Panc1 (cell line): ENCODE measurements at regions not wholly inside any gene's neighbourhood (a gene's known extent, or its start where the extent isn't known, plus 50 kb on each side); places are given as distances from the start of the nearest gene placed in this dataset.
"Not testable (repeated sequence)": the region's sequence is repeated elsewhere in the genome, so short reads cannot be mapped to it uniquely, and the experiment has no call there.

Source experiments
- ATAC-seq: fragments of 200-7000 bp; cut with Tn5 transposase; 2 replicates; pipeline ENCODE4 v1.9.1; 2020; ENCODE audit warnings: mild to moderate bottlenecking, moderate library complexity
- BruUV-seq: library from RNA; stranded (reverse); fragments of 400-500 nt; replicated peaks from 2 replicates; lab custom pipeline; 2021; lab: Mats Ljungman, UMichigan
- CTCF ChIA-PET: fragments of 300-600 bp; sonication (Branson Sonifier 250); formaldehyde crosslinking; loops from one replicate; lab custom pipeline; 2022; ENCODE audit warnings: antibody characterized with exemption; lab: Charles Lee
- POLR2A ChIA-PET: fragments of 300-600 bp; sonication (Branson Sonifier 250); formaldehyde crosslinking; loops from one replicate; lab custom pipeline; 2022; ENCODE audit warnings: antibody characterized with exemption; lab: Charles Lee
- DNase-seq: peaks from one replicate; pipeline ENCODE4 v3.0.0-alpha.2; 2010; ENCODE audit warnings: low read depth, low spot score
- H3K27ac ChIP-seq: 2 replicates; pipeline ENCODE4 v1.5.1; 2011; ENCODE audit warnings: mild to moderate bottlenecking, low read length, inconsistent platforms
- H3K27me3 ChIP-seq: fragments of 200-500 bp; sonication (Bioruptor generic); 2 replicates; pipeline ENCODE4 v1.6.0; 2014; ENCODE audit warnings: low read length, inconsistent platforms; ENCODE audit not compliant: control insufficient read depth, insufficient read depth
- H3K36me3 ChIP-seq: fragments of 200-500 bp; sonication (Bioruptor generic); 2 replicates; pipeline ENCODE4 v1.5.1; 2014; ENCODE audit warnings: inconsistent platforms, mild to moderate bottlenecking, low read length, moderate library complexity; ENCODE audit not compliant: control insufficient read depth, insufficient read depth
- H3K4me1 ChIP-seq: 2 replicates; pipeline ENCODE4 v1.5.1; 2011; ENCODE audit warnings: inconsistent platforms, mild to moderate bottlenecking, low read length, moderate library complexity; ENCODE audit not compliant: control insufficient read depth, insufficient read depth
- H3K4me3 ChIP-seq, 2 experiments: 2 replicates each; pipeline ENCODE4 v1.5.1; 2011 to 2012; ENCODE audit warnings: low read depth in 2 of 2, low read length in 2 of 2, mild to moderate bottlenecking in 2 of 2, inconsistent platforms in 1 of 2, moderate library complexity in 1 of 2
- H3K9me3 ChIP-seq: fragments of 200-500 bp; sonication (Bioruptor generic); 2 replicates; pipeline ENCODE4 v1.5.1; 2014; ENCODE audit warnings: low read depth, mild to moderate bottlenecking, inconsistent platforms, low read length, moderate library complexity; ENCODE audit not compliant: control insufficient read depth, insufficient read depth
- POLR2AphosphoS5 ChIP-seq: IDR thresholded peaks from 2 replicates; pipeline ENCODE4 v1.6.1; 2012; ENCODE audit warnings: mild to moderate bottlenecking, low read depth, low read length, moderate library complexity
- SIN3A ChIP-seq: IDR thresholded peaks from 2 replicates; pipeline ENCODE4 v1.6.1; 2012; ENCODE audit warnings: low read depth, mild to moderate bottlenecking, low read length, moderate library complexity, borderline replicate concordance; ENCODE audit not compliant: insufficient read depth
- TCF7L2 ChIP-seq: IDR thresholded peaks from 2 replicates; pipeline ENCODE4 v1.6.1; 2011; ENCODE audit warnings: mild to moderate bottlenecking, low read depth, low read length, inconsistent platforms
- in situ Hi-C: cut with HindIII; loops from 2 replicates; pipeline ENCODE4 v1.10.0; 2016; ENCODE audit warnings: low sequenced_read_pairs, low pct_unique_long_range_greater_than_20kb
- intact Hi-C: fragments of 100-400 bp; cut with micrococcal nuclease; formaldehyde crosslinking; loops from one replicate; pipeline ENCODE4 v1.10.0; 2022; ENCODE audit not compliant: unreplicated experiment
- TF ChIP-seq, protein P1 (sequence below): fragments of 450-650 bp; IDR thresholded peaks from 2 replicates; pipeline ENCODE4 v1.5.1; 2017; ENCODE audit warnings: mild to moderate bottlenecking
- TF ChIP-seq, protein P2 (sequence below), 2 experiments: IDR thresholded peaks; 2 replicates each; pipeline ENCODE4 v1.6.1; 2011 to 2012; ENCODE audit warnings: low read depth in 2 of 2, control low read depth in 1 of 2, low read length in 1 of 2, mild to moderate bottlenecking in 1 of 2, moderate library complexity in 1 of 2; ENCODE audit not compliant: insufficient read depth in 1 of 2

DNA sequence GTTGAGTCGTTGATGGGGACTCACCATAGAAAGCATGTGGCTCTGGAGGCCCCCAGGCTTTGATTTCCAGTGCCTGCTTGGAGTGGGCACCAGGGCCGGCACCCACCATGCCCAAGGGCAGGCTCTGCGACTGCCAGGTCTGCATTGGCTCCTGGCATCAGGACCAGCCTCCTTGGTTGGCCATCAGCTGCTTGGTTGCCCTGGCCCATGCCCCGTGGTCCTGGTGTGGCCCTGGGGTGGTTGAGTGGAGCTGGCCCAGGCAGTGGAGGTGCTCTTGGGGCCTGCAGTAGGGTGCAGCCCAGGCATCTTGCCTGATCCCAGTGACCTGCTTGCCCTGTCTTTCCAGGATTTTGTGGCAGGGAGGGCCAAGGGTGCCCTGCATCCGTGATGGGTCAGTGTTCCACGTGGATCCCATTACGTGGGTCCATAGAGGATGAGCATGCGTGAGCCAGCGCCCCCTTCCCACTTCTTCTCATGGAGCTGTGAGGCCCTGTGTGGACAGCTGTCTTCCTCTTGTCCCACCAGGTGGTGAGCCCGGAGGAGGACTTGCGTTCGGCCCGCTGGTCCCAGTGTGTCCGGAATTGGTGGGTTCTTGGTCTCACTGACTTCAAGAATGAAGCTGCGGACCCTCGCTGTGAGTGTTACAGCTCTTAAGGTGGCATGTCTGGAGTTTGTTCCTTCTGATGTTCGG is 187.0 kb downstream of the UBE3A start:
- CTCF ChIA-PET = no interaction called here
- no peaks in the 10 kb centered on the region for H3K27me3 ChIP-seq
- no peaks in the 10 kb centered on the region for H3K9me3 ChIP-seq
- DNase-seq (no peak), ATAC-seq (no peak)
- H3K4me1 ChIP-seq = no peaks in the 10 kb centered on the region
- intact Hi-C loops (no loop called here), in situ Hi-C loops (no loop called here)
- H3K36me3 ChIP-seq = no peaks in the 10 kb centered on the region
- no TSS peak for BruUV-seq
- POLR2A ChIA-PET = no interaction called here
- H3K27ac ChIP-seq = no peak overlapping the region
- no peak overlapping the region for H3K4me3 ChIP-seq
- TF ChIP-seq, protein P1, sequence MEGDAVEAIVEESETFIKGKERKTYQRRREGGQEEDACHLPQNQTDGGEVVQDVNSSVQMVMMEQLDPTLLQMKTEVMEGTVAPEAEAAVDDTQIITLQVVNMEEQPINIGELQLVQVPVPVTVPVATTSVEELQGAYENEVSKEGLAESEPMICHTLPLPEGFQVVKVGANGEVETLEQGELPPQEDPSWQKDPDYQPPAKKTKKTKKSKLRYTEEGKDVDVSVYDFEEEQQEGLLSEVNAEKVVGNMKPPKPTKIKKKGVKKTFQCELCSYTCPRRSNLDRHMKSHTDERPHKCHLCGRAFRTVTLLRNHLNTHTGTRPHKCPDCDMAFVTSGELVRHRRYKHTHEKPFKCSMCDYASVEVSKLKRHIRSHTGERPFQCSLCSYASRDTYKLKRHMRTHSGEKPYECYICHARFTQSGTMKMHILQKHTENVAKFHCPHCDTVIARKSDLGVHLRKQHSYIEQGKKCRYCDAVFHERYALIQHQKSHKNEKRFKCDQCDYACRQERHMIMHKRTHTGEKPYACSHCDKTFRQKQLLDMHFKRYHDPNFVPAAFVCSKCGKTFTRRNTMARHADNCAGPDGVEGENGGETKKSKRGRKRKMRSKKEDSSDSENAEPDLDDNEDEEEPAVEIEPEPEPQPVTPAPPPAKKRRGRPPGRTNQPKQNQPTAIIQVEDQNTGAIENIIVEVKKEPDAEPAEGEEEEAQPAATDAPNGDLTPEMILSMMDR = no peak
- TF ChIP-seq POLR2AphosphoS5 (no peak), TCF7L2 (no peak), SIN3A (no peak)
- TF ChIP-seq, protein P2, sequence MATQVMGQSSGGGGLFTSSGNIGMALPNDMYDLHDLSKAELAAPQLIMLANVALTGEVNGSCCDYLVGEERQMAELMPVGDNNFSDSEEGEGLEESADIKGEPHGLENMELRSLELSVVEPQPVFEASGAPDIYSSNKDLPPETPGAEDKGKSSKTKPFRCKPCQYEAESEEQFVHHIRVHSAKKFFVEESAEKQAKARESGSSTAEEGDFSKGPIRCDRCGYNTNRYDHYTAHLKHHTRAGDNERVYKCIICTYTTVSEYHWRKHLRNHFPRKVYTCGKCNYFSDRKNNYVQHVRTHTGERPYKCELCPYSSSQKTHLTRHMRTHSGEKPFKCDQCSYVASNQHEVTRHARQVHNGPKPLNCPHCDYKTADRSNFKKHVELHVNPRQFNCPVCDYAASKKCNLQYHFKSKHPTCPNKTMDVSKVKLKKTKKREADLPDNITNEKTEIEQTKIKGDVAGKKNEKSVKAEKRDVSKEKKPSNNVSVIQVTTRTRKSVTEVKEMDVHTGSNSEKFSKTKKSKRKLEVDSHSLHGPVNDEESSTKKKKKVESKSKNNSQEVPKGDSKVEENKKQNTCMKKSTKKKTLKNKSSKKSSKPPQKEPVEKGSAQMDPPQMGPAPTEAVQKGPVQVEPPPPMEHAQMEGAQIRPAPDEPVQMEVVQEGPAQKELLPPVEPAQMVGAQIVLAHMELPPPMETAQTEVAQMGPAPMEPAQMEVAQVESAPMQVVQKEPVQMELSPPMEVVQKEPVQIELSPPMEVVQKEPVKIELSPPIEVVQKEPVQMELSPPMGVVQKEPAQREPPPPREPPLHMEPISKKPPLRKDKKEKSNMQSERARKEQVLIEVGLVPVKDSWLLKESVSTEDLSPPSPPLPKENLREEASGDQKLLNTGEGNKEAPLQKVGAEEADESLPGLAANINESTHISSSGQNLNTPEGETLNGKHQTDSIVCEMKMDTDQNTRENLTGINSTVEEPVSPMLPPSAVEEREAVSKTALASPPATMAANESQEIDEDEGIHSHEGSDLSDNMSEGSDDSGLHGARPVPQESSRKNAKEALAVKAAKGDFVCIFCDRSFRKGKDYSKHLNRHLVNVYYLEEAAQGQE (IDR thresholded peaks at IDR 0.05; ENCODE audit: insufficient read depth in 1 of 2, low read depth in 2 of 2, low read length in 1 of 2) = no peak

DNA sequence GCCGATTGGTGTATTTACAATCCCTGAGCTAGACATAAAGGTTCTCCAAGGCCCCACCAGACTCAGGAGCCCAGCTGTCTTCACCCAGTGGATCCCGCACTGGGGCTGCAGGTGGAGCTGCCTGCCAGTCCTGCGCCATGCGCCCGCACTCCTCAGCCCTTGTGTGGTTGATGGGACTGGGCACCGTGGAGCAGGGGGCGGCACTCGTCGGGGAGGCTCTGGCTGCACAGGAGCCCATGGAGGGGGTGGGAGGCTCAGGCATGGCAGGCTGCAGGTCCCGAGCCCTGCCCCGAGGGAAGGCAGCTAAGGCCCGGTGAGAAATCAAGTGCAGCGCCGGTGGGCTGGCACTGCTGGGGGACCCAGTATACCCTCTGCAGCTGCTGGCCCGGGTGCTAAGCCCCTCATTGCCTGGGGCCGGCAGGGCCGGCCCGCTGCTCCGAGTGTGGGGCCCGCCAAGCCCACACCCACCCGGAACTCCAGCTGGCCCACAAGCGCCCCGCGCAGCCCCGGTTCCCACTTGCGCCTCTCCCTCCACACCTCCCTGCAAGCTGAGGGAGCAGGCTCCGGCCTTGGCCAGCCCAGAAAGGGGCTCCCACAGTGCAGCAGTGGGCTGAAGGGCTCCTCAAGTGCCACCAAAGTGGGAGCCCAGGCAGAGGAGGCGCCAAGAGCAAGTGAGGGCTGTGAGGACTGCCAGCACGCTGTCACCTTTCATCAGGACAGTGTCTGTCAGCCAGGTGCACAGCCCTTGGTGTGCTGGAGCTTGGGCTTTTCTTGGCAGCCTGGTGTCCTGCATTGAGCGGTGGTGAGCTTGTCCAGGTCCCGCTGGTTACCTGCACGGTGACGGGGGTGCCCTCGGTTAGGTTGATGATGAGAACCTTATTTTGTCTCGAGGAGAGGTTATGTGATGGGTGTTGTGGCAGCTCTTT is 185.5 kb downstream of the UBE3A start:
- BruUV-seq, H3K27me3 ChIP-seq, H3K9me3 ChIP-seq, DNase-seq, ATAC-seq, CTCF ChIA-PET, H3K4me3 ChIP-seq, H3K4me1 ChIP-seq, H3K36me3 ChIP-seq, intact Hi-C loops, in situ Hi-C loops, POLR2A ChIA-PET, H3K27ac ChIP-seq: not testable (repeated sequence)

DNA sequence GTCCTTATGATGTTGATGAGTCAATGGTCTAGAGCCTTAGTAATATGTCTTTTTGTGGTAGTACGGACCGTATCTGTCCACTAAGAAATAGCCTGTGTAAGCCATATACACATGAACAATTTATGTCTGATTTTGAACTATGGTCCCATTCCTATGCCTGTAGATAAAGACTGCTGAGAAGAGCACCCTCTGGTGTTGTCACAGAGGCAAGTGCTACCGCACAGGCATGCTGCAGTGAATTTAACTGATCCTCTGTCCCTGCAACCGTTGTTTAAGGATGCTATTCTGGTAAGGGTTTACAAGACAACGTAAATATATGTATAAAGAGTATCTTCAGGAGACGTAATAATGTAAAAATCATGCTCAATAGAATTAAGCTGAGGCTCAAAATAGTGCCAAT is 170.7 kb downstream of the UBE3A start:
- in situ Hi-C loops (no loop called here), intact Hi-C loops (no loop called here)
- no peak for ATAC-seq

More for the DNA sequence above, 170.7 kb downstream of the UBE3A start:
- no peaks in the 10 kb centered on the region for H3K36me3 ChIP-seq
- BruUV-seq = no TSS peak
- TF ChIP-seq, protein P1 = peak; percentile 46
- TF ChIP-seq TCF7L2 = no peak
- ChIA-PET POLR2A (no interaction called here), CTCF (no interaction called here)
- no peak for DNase-seq
- no peaks in the 10 kb centered on the region for H3K9me3 ChIP-seq
- H3K27ac ChIP-seq = no peak overlapping the region
- H3K4me3 ChIP-seq = no peak overlapping the region
- H3K4me1 ChIP-seq = no peaks in the 10 kb centered on the region
- H3K27me3 ChIP-seq = no peaks in the 10 kb centered on the region
